Activated T-helper 2 cell treated with anti-CD3 and anti-CD28 coated beads, Interferon-gamma antibody, Interleukin-2, Interleukin-4, amounts not matched to agents 10 μg/mL and 5 μg/mL and 100 μg/mL, durations not matched to agents 14 hours and 24 hours and 36 hours (primary cell): ENCODE measurements at regions not wholly inside any gene's neighbourhood (a gene's known extent, or its start where the extent isn't known, plus 50 kb on each side); places are given as distances from the start of the nearest gene placed in this dataset.

Experiments
- DNase-seq: peaks from one replicate; pipeline ENCODE4 v3.0.0; 2021; ENCODE audit warnings: low spot score
- H3K27ac Mint-ChIP-seq: one replicate; pipeline ENCODE4 v1.8.0; 2021; ENCODE audit warnings: mixed read lengths
- H3K27me3 Mint-ChIP-seq: one replicate; pipeline ENCODE4 v1.8.0; 2021; ENCODE audit warnings: low read depth, mixed read lengths
- H3K36me3 Mint-ChIP-seq: one replicate; pipeline ENCODE4 v1.8.0; 2021; ENCODE audit warnings: low read depth, mixed read lengths
- H3K4me1 Mint-ChIP-seq: one replicate; pipeline ENCODE4 v1.8.0; 2021; ENCODE audit warnings: low read depth, mixed read lengths
- H3K4me3 Mint-ChIP-seq: one replicate; pipeline ENCODE4 v1.8.0; 2021; ENCODE audit warnings: low read depth, mild to moderate bottlenecking, moderate library complexity, mixed read lengths
- H3K9me3 Mint-ChIP-seq: one replicate; pipeline ENCODE4 v1.8.0; 2021; ENCODE audit warnings: mixed read lengths
- intact Hi-C: fragments of 100-400 bp; cut with micrococcal nuclease; formaldehyde crosslinking; loops from one replicate; pipeline ENCODE4 v1.15.1; 2023

GRCh38 chr3:118557513-118557912, 477.1 kb downstream of the IGSF11 start:
- no peaks in the 10 kb centered on the region for H3K27me3 Mint-ChIP-seq

GRCh38 chr3:118559286-118559685, 475.4 kb downstream of the IGSF11 start:
- Mint-ChIP-seq H3K9me3 (no peaks in the 10 kb centered on the region), H3K36me3 (no peaks in the 10 kb centered on the region), H3K27ac (no peak overlapping the region), H3K27me3 (no peaks in the 10 kb centered on the region), H3K4me1 (no peaks in the 10 kb centered on the region), H3K4me3 (no peak overlapping the region)
- intact Hi-C loops, result no loop called here
- DNase-seq, result no peak

More at GRCh38 chr3:118557513-118557912, 477.1 kb downstream of the IGSF11 start:
- no peak for DNase-seq
- intact Hi-C loops, result no loop called here
- Mint-ChIP-seq H3K4me1 (no peaks in the 10 kb centered on the region), H3K9me3 (no peaks in the 10 kb centered on the region), H3K4me3 (no peak overlapping the region), H3K27ac (no peak overlapping the region), H3K36me3 (no peaks in the 10 kb centered on the region)

DNA sequence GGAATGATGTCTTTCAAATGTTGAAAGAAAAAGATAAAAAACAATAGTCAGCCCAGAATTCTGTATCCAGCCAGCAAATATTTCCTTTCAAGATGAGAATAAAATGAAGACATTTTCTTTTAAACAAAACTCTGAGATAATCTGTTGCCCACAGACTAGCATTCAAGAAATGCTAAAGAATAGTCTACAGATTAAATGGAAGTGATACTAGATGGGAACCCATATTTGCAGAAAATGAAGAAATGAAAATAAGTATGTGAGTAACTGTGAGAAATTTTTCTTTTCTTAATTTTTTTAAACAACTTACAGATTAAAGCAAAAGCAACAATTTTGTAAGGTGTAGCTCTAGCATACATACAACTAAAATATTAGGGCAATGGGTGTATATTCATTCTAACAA, 469.8 kb downstream of the IGSF11 start:
- Mint-ChIP-seq H3K36me3 (no peaks in the 10 kb centered on the region), H3K4me3 (no peak overlapping the region), H3K9me3 (peaks cover 8% of the 10 kb centered on the region), H3K27ac (no peak overlapping the region), H3K4me1 (no peaks in the 10 kb centered on the region), H3K27me3 (no peaks in the 10 kb centered on the region)
- intact Hi-C loops, result no loop called here
- no peak for DNase-seq

DNA sequence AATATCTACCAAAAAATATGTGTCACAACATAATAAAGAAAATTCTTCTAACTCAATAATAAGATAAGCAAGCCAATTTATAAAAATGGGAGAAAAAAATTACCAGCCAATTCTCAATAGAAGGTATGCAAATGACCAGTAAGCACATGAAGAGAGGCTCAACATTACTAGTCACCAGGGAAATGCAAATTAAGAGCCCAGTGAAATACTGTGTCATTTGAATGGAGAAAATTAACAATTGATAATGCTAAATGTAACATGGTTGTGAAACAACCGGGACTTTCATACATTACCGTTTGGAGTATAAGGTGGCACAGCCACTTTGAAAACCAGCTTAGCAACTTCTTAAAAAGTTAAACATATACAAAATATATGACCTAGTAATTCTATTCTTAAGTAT, 460.7 kb downstream of the IGSF11 start:
- no peak for DNase-seq
- Mint-ChIP-seq H3K9me3 (peaks cover 4% of the 10 kb centered on the region), H3K36me3 (no peaks in the 10 kb centered on the region)

DNA sequence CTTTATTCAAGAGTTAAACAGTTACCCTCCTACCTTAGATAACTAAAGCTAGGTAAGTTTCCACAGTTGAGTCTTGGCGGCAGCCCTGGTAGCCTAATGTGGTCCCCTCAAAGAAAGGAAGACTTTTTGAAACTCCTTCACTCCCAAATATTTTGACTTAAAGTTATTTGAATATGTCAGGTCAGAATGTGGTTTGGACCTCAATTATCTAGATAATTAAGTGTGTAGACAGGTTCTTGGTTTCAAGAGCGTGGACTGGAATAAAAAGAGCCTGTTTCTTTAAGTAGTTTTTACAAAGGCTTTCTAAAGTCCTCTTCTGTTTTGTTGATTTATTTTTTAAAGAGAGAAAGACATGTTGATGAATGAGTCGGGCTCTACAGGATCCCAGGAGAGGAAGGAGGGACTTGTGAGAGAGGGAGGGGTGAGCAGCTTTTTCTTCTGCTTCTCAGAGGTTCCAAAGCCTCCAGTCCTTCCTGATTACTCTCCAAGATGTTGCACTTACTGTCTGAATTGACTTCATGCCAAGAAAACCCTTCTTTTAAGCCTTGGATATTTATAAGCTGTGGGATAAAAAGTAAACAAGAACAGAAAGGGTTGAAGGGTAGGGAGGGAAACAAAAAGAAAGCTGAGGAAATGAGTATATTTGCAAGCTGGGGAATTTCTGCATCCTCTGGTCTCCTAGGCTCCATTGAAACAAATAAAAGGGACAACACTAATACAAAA, 457.4 kb downstream of the IGSF11 start:
- H3K27ac Mint-ChIP-seq, result no peak overlapping the region
- H3K4me3 Mint-ChIP-seq, result no peak overlapping the region
- no peaks in the 10 kb centered on the region for H3K27me3 Mint-ChIP-seq
- no peak for DNase-seq
- no peaks in the 10 kb centered on the region for H3K4me1 Mint-ChIP-seq
- no peaks in the 10 kb centered on the region for H3K36me3 Mint-ChIP-seq
- intact Hi-C loops, result no loop called here
- H3K9me3 Mint-ChIP-seq, result no peaks in the 10 kb centered on the region

More for the DNA sequence above, 460.7 kb downstream of the IGSF11 start:
- H3K27me3 Mint-ChIP-seq, result no peaks in the 10 kb centered on the region
- H3K27ac Mint-ChIP-seq, result no peak overlapping the region
- no peak overlapping the region for H3K4me3 Mint-ChIP-seq
- no peaks in the 10 kb centered on the region for H3K4me1 Mint-ChIP-seq
- intact Hi-C loops, result no loop called here

GRCh38 chr3:118578559-118578958, 456.1 kb downstream of the IGSF11 start:
- intact Hi-C loops, result no loop called here
- Mint-ChIP-seq H3K9me3 (no peaks in the 10 kb centered on the region), H3K27me3 (no peaks in the 10 kb centered on the region), H3K4me1 (no peaks in the 10 kb centered on the region), H3K36me3 (no peaks in the 10 kb centered on the region), H3K4me3 (no peak overlapping the region), H3K27ac (no peak overlapping the region)
- no peak for DNase-seq

- H3K27ac Mint-ChIP-seq, result no peak overlapping the region
- no peaks in the 10 kb centered on the region for H3K27me3 Mint-ChIP-seq
- no peak overlapping the region for H3K4me3 Mint-ChIP-seq
- H3K9me3 Mint-ChIP-seq, result peaks cover 7% of the 10 kb centered on the region
- H3K36me3 Mint-ChIP-seq, result no peaks in the 10 kb centered on the region
- intact Hi-C loops, result no loop called here
- H3K4me1 Mint-ChIP-seq, result no peaks in the 10 kb centered on the region
- DNase-seq, result no peak
These were observed 447.5 kb downstream of the IGSF11 start for GRCh38 chr3:118587037-118587741.

DNA sequence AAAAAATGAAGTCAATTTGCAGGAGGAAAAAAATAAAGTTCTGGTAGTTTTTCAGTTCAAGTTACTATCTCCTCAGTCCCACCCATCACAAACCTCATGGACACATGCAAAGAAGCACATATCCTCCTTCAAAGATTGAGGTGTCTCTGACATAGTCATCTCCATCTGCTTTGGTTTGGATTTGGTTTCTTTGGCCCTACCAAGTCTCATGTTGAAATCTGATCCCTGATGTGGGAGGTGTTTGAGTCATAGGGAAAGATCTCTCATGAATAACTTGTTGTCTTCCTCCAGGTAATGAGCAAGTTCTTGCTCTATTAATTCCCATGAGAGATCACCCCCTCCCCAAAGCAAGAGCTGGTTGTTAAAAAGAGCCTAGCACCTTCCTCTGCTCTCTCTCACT, 446.8 kb downstream of the IGSF11 start:
- Mint-ChIP-seq H3K27ac (no peak overlapping the region), H3K36me3 (no peaks in the 10 kb centered on the region), H3K4me1 (no peaks in the 10 kb centered on the region), H3K27me3 (no peaks in the 10 kb centered on the region), H3K4me3 (no peak overlapping the region), H3K9me3 (peaks cover 7% of the 10 kb centered on the region)
- no peak for DNase-seq
- intact Hi-C loops, result no loop called here

DNA sequence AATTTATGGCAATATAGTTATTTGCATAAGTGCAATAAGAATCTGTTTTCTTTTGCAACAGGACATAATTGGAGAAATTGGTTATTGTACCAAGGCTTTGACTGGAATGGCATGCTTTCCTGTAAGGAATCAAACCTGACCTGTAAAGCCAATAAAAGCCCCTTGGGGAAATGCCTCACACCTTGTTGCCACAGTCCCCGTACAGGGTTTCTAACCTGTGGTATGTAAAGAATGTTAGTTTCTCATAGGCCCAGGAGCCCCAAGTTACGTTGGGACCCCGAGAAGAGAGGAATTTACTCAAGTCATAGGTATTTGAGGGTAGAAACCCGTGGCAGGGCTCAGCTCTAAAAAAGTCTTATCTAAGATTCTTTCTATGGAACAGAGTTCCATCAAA, 441.4 kb downstream of the IGSF11 start:
- Mint-ChIP-seq H3K36me3 (no peaks in the 10 kb centered on the region), H3K9me3 (peaks cover 13% of the 10 kb centered on the region), H3K27ac (no peak overlapping the region), H3K4me3 (no peak overlapping the region), H3K27me3 (no peaks in the 10 kb centered on the region), H3K4me1 (no peaks in the 10 kb centered on the region)
- DNase-seq, result no peak
- intact Hi-C loops, result no loop called here

DNA sequence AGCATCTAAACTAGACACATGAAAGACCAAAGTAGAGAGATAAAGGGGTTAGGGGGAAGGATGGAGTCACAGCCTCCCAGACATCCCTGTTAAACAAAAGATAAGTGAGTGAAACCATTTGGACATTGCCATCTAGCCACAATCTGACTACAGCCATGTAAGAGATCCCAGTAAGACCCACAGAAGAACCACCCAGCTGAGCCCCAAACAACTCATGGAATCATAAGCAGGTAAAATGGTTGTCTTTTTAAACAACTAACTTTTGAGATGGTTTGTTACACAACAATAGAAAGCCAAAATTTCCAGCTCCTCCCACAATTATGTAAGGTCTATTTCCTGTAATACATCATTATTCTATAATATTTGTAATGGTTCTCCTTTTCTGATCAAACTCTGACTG, 437.5 kb downstream of the IGSF11 start:
- H3K27ac Mint-ChIP-seq, result no peak overlapping the region
- no peak overlapping the region for H3K4me3 Mint-ChIP-seq
- no peaks in the 10 kb centered on the region for H3K27me3 Mint-ChIP-seq
- intact Hi-C loops, result no loop called here
- no peaks in the 10 kb centered on the region for H3K36me3 Mint-ChIP-seq
- DNase-seq, result no peak
- peaks cover 9% of the 10 kb centered on the region for H3K9me3 Mint-ChIP-seq
- H3K4me1 Mint-ChIP-seq, result no peaks in the 10 kb centered on the region

DNA sequence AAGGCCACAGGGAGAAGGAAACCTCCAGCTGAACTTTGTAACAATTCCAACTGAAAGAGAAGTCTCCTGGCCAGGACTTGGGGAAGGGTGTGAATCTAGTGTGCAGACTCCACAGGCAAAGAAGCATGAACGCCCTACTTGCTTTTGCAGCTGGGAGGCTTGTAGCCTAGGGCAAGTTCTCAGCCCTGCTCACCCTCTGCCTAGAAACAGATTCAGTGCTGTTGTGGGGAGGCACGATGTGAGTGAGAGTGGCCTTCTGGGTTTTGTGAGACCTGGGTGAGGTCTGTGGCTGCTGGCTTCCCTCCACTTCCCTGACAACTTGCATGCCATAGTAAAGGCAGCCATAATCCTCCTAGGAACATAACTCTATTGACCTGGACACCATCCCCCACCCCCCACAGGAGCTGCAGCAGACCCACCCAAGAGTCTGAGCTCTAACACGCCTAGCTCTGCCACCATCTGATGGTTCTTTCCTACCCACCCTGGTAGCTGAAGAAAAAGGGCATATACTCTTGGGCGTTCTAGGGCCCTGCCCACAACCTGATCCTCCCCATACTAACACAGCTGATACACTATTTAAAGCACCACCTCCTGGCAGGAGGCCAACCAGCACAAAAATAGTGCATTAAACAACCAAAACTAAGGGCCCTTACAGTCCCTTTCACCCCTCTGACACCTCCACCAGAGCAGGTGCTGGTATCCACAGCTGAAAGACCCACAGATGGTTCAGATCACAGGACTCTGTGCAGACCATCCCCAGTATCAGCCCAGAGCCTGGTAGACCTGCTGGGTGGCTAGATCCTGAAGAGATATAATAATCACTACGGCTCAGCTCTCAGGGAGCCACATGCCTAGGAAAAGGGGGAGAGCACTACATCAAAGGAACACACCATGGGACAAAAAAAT, 426.5 kb downstream of the IGSF11 start:
- no peaks in the 10 kb centered on the region for H3K27me3 Mint-ChIP-seq
- H3K4me1 Mint-ChIP-seq, result no peaks in the 10 kb centered on the region
- DNase-seq, result no peak
- no peak overlapping the region for H3K4me3 Mint-ChIP-seq
- H3K36me3 Mint-ChIP-seq, result no peaks in the 10 kb centered on the region
- no peak overlapping the region for H3K27ac Mint-ChIP-seq
- intact Hi-C loops, result no loop called here
- H3K9me3 Mint-ChIP-seq, result peaks cover 5% of the 10 kb centered on the region

GRCh38 chr3:118618247-118619040, 416.2 kb downstream of the IGSF11 start:
- H3K4me3 Mint-ChIP-seq, result no peak overlapping the region
- H3K36me3 Mint-ChIP-seq, result no peaks in the 10 kb centered on the region
- no peaks in the 10 kb centered on the region for H3K27me3 Mint-ChIP-seq
- H3K27ac Mint-ChIP-seq, result no peak overlapping the region
- intact Hi-C loops, result no loop called here
- H3K4me1 Mint-ChIP-seq, result no peaks in the 10 kb centered on the region
- H3K9me3 Mint-ChIP-seq, result no peaks in the 10 kb centered on the region
- DNase-seq, result no peak
